ENCODE measurements at regions not wholly inside any gene's neighbourhood (a gene's known extent, or its start where the extent isn't known, plus 50 kb on each side); places are given as distances from the start of the nearest gene placed in this dataset.

GRCh38 chr1:30164693-30165092, 558.7 kb downstream of the MATN1 start:
- Histone ChIP-seq H3K4me2 (ENCODE audit: control insufficient read depth, extremely low read depth, insufficient read depth, low read depth, low read length) (no peak overlapping the region), H2AFZ (ENCODE audit: control insufficient read depth, low read length) (no peak overlapping the region), H3K9me1 (ENCODE audit: control insufficient read depth, extremely low read depth, insufficient read depth, low read length) (no peaks in the 10 kb centered on the region), H3K4me1 (ENCODE audit: control insufficient read depth, extremely low read depth, insufficient read depth, low read length) (no peaks in the 10 kb centered on the region), H3K9me3 (ENCODE audit: control insufficient read depth, low read depth, low read length) (no peaks in the 10 kb centered on the region), H3K36me3 (ENCODE audit: control insufficient read depth in 2 of 2, extremely low read depth in 1 of 2, insufficient read depth in 2 of 2, low read length in 2 of 2) (no peaks in the 10 kb centered on the region), H3K79me2 (ENCODE audit: control insufficient read depth, insufficient read depth, low read length) (no peaks in the 10 kb centered on the region), H3K9ac (ENCODE audit: control insufficient read depth, extremely low read depth, insufficient read depth, low read length) (no peak overlapping the region), H3K4me3 (ENCODE audit: control insufficient read depth in 2 of 3, extremely low read depth in 1 of 3, insufficient read depth in 2 of 3, low read depth in 1 of 3, low read length in 3 of 3) (no peak overlapping the region), H4K20me1 (ENCODE audit: control insufficient read depth, extremely low read depth, insufficient read depth, low read length) (no peaks in the 10 kb centered on the region), H3K27ac (ENCODE audit: control insufficient read depth, insufficient read depth, low read length) (no peak overlapping the region), H3K27me3 (ENCODE audit: control insufficient read depth, extremely low read depth, insufficient read depth, low read length) (peaks cover 4% of the 10 kb centered on the region)
- FAIRE-seq (no peak), DNase-seq (ENCODE audit: low read depth, low spot score) (no peak)
- dilution Hi-C loops (cut with MboI; ENCODE audit: extremely low pct_ligation_motif_present, low sequenced_read_pairs): no loop called here
- TF ChIP-seq EZH2 (IDR thresholded peaks at IDR 0.05; ENCODE audit: low read length) (no peak), CTCF (optimal IDR thresholded peaks at IDR 0.05 in 1 of 3, IDR thresholded peaks at IDR 0.05 in 1 of 3, conservative IDR thresholded peaks at IDR 0.05 in 1 of 3; ENCODE audit: extremely low read depth in 1 of 3, insufficient read depth in 2 of 3, low read length in 3 of 3) (no peak)

- no peak overlapping the region for H3K9ac ChIP-seq (ENCODE audit: control insufficient read depth, extremely low read depth, insufficient read depth, low read length)
- H3K9me3 ChIP-seq (ENCODE audit: control insufficient read depth, low read depth, low read length): no peaks in the 10 kb centered on the region
- H3K4me3 ChIP-seq (ENCODE audit: control insufficient read depth in 2 of 3, extremely low read depth in 1 of 3, insufficient read depth in 2 of 3, low read depth in 1 of 3, low read length in 3 of 3): no peak overlapping the region
- H3K36me3 ChIP-seq (ENCODE audit: control insufficient read depth in 2 of 2, extremely low read depth in 1 of 2, insufficient read depth in 2 of 2, low read length in 2 of 2): no peaks in the 10 kb centered on the region
- H3K27me3 ChIP-seq (ENCODE audit: control insufficient read depth, extremely low read depth, insufficient read depth, low read length): peaks cover 4% of the 10 kb centered on the region
- FAIRE-seq (no peak), DNase-seq (ENCODE audit: low read depth, low spot score) (no peak)
- no peak overlapping the region for H2AFZ ChIP-seq (ENCODE audit: control insufficient read depth, low read length)
- no peak for TF ChIP-seq CTCF (optimal IDR thresholded peaks at IDR 0.05 in 1 of 3, IDR thresholded peaks at IDR 0.05 in 1 of 3, conservative IDR thresholded peaks at IDR 0.05 in 1 of 3; ENCODE audit: extremely low read depth in 1 of 3, insufficient read depth in 2 of 3, low read length in 3 of 3)
- no peak for TF ChIP-seq EZH2 (IDR thresholded peaks at IDR 0.05; ENCODE audit: low read length)
- H3K9me1 ChIP-seq (ENCODE audit: control insufficient read depth, extremely low read depth, insufficient read depth, low read length): no peaks in the 10 kb centered on the region
- no peak overlapping the region for H3K4me2 ChIP-seq (ENCODE audit: control insufficient read depth, extremely low read depth, insufficient read depth, low read depth, low read length)
- no peaks in the 10 kb centered on the region for H3K4me1 ChIP-seq (ENCODE audit: control insufficient read depth, extremely low read depth, insufficient read depth, low read length)
- no peak overlapping the region for H3K27ac ChIP-seq (ENCODE audit: control insufficient read depth, insufficient read depth, low read length)
- dilution Hi-C loops (cut with MboI; ENCODE audit: extremely low pct_ligation_motif_present, low sequenced_read_pairs): no loop called here
- H4K20me1 ChIP-seq (ENCODE audit: control insufficient read depth, extremely low read depth, insufficient read depth, low read length): no peaks in the 10 kb centered on the region
- no peaks in the 10 kb centered on the region for H3K79me2 ChIP-seq (ENCODE audit: control insufficient read depth, insufficient read depth, low read length)
Measured at GRCh38 chr1:30162565-30162964, 560.8 kb downstream of the MATN1 start.

Data from keratinocyte (primary cell).